GM19397 (cell line): ENCODE measurements at regions not wholly inside any gene's neighbourhood (a gene's known extent, or its start where the extent isn't known, plus 50 kb on each side); places are given as distances from the start of the nearest gene placed in this dataset.
"Not testable (repeated sequence)": the region's sequence is repeated elsewhere in the genome, so short reads cannot be mapped to it uniquely, and the experiment has no call there.

Experiments
- ATAC-seq: cut with Tn5 transposase; IDR thresholded peaks from one replicate; pipeline ENCODE4 v1.9.1; 2021; ENCODE audit warnings: mild to moderate bottlenecking, moderate library complexity; ENCODE audit not compliant: unreplicated experiment

- no peak for ATAC-seq
Observed at GRCh38 chr10:26355241-26355640, 82.9 kb upstream of the APBB1IP start.

- ATAC-seq: peak; percentile 66
Observed at GRCh38 chr10:26357203-26357602, 80.9 kb upstream of the APBB1IP start.

GRCh38 chr10:26358071-26358470, 80.1 kb upstream of the APBB1IP start:
- ATAC-seq: no peak

- no peak for ATAC-seq
Observed at GRCh38 chr10:26359670-26360069, 78.5 kb upstream of the APBB1IP start.

GRCh38 chr10:26361351-26361750, 76.8 kb upstream of the APBB1IP start:
- no peak for ATAC-seq

GRCh38 chr10:26361971-26362370, 76.2 kb upstream of the APBB1IP start:
- no peak for ATAC-seq

- ATAC-seq: no peak
Observed at GRCh38 chr10:26365681-26366358, 72.3 kb upstream of the APBB1IP start.

GRCh38 chr10:26367035-26367434, 71.1 kb upstream of the APBB1IP start:
- not testable (repeated sequence) for ATAC-seq

GRCh38 chr10:26367771-26368170, 70.4 kb upstream of the APBB1IP start:
- ATAC-seq: no peak

- ATAC-seq: peak; percentile 41
Observed at GRCh38 chr10:26368463-26368862, 69.7 kb upstream of the APBB1IP start.

- ATAC-seq: peak; percentile 74
Observed at GRCh38 chr10:26372513-26373354, 65.4 kb upstream of the APBB1IP start.

GRCh38 chr10:26374426-26374825, 63.7 kb upstream of the APBB1IP start:
- no peak for ATAC-seq

GRCh38 chr10:26377224-26377810, 60.8 kb upstream of the APBB1IP start:
- not testable (repeated sequence) for ATAC-seq

GRCh38 chr10:26378861-26379294, 59.3 kb upstream of the APBB1IP start:
- ATAC-seq: no peak

- ATAC-seq: no peak
Observed at GRCh38 chr10:26380815-26381214, 57.3 kb upstream of the APBB1IP start.

GRCh38 chr10:26381986-26382385, 56.2 kb upstream of the APBB1IP start:
- no peak for ATAC-seq

GRCh38 chr10:26384600-26384999, 53.5 kb upstream of the APBB1IP start:
- ATAC-seq: no peak

GRCh38 chr10:26385443-26385842, 52.7 kb upstream of the APBB1IP start:
- no peak for ATAC-seq

- ATAC-seq: no peak
Observed at GRCh38 chr10:26386781-26387180, 51.4 kb upstream of the APBB1IP start.
